ENCODE measurements at regions not wholly inside any gene's neighbourhood (a gene's known extent, or its start where the extent isn't known, plus 50 kb on each side); places are given as distances from the start of the nearest gene placed in this dataset.

DNA sequence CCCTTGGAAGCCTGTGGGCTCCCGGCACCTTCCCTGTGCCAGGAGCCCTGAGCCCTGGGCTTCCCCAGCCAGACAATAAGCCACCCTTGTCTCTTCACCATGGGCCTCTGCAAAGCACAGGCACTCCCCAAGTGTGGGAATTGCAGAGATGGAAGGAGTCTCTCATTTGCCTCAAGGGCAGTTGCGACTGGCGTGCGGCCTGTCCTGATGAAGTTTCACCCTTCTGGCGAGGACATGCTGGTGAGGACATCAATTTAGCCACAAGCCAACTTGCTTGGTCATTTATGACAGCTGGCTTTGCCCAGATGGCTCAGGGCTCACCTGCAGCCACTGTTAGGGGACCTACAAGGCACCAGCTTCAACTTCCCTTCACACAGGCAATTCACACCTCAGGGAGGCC, 180.2 kb downstream of the ANAPC1 start:
- Histone ChIP-seq H3K27me3 (replicated peaks in 1 of 4; ENCODE audit: control extremely low read depth in 1 of 4, control insufficient read depth in 3 of 4, insufficient read depth in 4 of 4, low read length in 3 of 4) (no peaks in the 10 kb centered on the region), H3K4me3 (ENCODE audit: control extremely low read depth in 1 of 5, extremely low read depth in 1 of 5, insufficient read depth in 1 of 5, low read depth in 2 of 5, low read length in 4 of 5) (no peak overlapping the region), H3K4me2 (replicated peaks; ENCODE audit: low read depth, low read length, poor library complexity, severe bottlenecking) (no peak overlapping the region), H2AFZ (ENCODE audit: insufficient read depth, low read depth, low read length, poor library complexity, severe bottlenecking) (no peak overlapping the region), H3K9me3 (ENCODE audit: control extremely low read depth in 1 of 3, control insufficient read depth in 2 of 3, insufficient read depth in 1 of 3, low read length in 2 of 3) (peaks cover 0 to 7% (median 0%) of the 10 kb centered on the region in 3 donors), H3K79me2 (ENCODE audit: control insufficient read depth, insufficient read depth, low read length) (no peaks in the 10 kb centered on the region), H4K20me1 (ENCODE audit: control insufficient read depth, insufficient read depth, low read length, poor library complexity, severe bottlenecking) (no peaks in the 10 kb centered on the region), H3K27ac (ENCODE audit: low read length in 2 of 2) (no peak overlapping the region), H3K4me1 (ENCODE audit: control insufficient read depth in 2 of 2, insufficient read depth in 2 of 2, low read length in 2 of 2) (peaks cover 0 to 17% of the 10 kb centered on the region in 2 donors), H3K36me3 (replicated peaks in 1 of 2; ENCODE audit: control extremely low read depth in 1 of 2, control insufficient read depth in 1 of 2, extremely low read depth in 1 of 2, insufficient read depth in 2 of 2, low read length in 1 of 2) (no peaks in the 10 kb centered on the region), H3K9ac (ENCODE audit: low read length) (no peak overlapping the region)
- H3K9me3 Mint-ChIP-seq (ENCODE audit: insufficient read depth) = no peaks in the 10 kb centered on the region
- 79% methylated on average over 5 of the region's 5 CpGs for WGBS (ENCODE audit: insufficient coverage)
- POLR2A ChIA-PET = no interaction called here
- no peak overlapping the region for H3K27ac Mint-ChIP-seq
- peaks cover 5% of the 10 kb centered on the region for H3K27me3 Mint-ChIP-seq
- CTCF ChIA-PET = interaction anchor here (0.5 kb wide), 1 partner anchor 1580 kb away, joined by 4 read pairs; no protein-coding TSS in a partner anchor
- intact Hi-C loops (cut with micrococcal nuclease) = no loop called here
- TF ChIP-seq EZH2 (IDR thresholded peaks at IDR 0.05; ENCODE audit: borderline replicate concordance, insufficient read depth, low read depth, low read length, poor library complexity, severe bottlenecking) = no peak
- TF ChIP-seq, protein P1, sequence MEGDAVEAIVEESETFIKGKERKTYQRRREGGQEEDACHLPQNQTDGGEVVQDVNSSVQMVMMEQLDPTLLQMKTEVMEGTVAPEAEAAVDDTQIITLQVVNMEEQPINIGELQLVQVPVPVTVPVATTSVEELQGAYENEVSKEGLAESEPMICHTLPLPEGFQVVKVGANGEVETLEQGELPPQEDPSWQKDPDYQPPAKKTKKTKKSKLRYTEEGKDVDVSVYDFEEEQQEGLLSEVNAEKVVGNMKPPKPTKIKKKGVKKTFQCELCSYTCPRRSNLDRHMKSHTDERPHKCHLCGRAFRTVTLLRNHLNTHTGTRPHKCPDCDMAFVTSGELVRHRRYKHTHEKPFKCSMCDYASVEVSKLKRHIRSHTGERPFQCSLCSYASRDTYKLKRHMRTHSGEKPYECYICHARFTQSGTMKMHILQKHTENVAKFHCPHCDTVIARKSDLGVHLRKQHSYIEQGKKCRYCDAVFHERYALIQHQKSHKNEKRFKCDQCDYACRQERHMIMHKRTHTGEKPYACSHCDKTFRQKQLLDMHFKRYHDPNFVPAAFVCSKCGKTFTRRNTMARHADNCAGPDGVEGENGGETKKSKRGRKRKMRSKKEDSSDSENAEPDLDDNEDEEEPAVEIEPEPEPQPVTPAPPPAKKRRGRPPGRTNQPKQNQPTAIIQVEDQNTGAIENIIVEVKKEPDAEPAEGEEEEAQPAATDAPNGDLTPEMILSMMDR (IDR thresholded peaks at IDR 0.05) = no peak
- H3K4me1 Mint-ChIP-seq = peaks cover 29% of the 10 kb centered on the region
- DNase-seq (no peak), ATAC-seq (ENCODE audit: low read depth) (no peak)
- no peak overlapping the region for H3K4me3 Mint-ChIP-seq

- H3K4me3 Mint-ChIP-seq = no peak overlapping the region
- no peaks in the 10 kb centered on the region for H3K9me3 Mint-ChIP-seq (ENCODE audit: insufficient read depth)
- H3K4me1 Mint-ChIP-seq = peaks cover 24% of the 10 kb centered on the region
- Histone ChIP-seq H3K9me3 (ENCODE audit: control extremely low read depth in 1 of 3, control insufficient read depth in 2 of 3, insufficient read depth in 1 of 3, low read length in 2 of 3) (peaks cover 0 to 5% (median 0%) of the 10 kb centered on the region in 3 donors), H3K4me3 (ENCODE audit: control extremely low read depth in 1 of 5, extremely low read depth in 1 of 5, insufficient read depth in 1 of 5, low read depth in 2 of 5, low read length in 4 of 5) (no peak overlapping the region), H3K79me2 (ENCODE audit: control insufficient read depth, insufficient read depth, low read length) (no peaks in the 10 kb centered on the region), H3K27ac (ENCODE audit: low read length in 2 of 2) (no peak overlapping the region), H3K4me1 (ENCODE audit: control insufficient read depth in 2 of 2, insufficient read depth in 2 of 2, low read length in 2 of 2) (peaks cover 0 to 12% of the 10 kb centered on the region in 2 donors), H3K4me2 (replicated peaks; ENCODE audit: low read depth, low read length, poor library complexity, severe bottlenecking) (no peak overlapping the region), H3K36me3 (replicated peaks in 1 of 2; ENCODE audit: control extremely low read depth in 1 of 2, control insufficient read depth in 1 of 2, extremely low read depth in 1 of 2, insufficient read depth in 2 of 2, low read length in 1 of 2) (no peaks in the 10 kb centered on the region), H3K9ac (ENCODE audit: low read length) (no peak overlapping the region), H3K27me3 (replicated peaks in 1 of 4; ENCODE audit: control extremely low read depth in 1 of 4, control insufficient read depth in 3 of 4, insufficient read depth in 4 of 4, low read length in 3 of 4) (no peaks in the 10 kb centered on the region), H2AFZ (ENCODE audit: insufficient read depth, low read depth, low read length, poor library complexity, severe bottlenecking) (no peak overlapping the region), H4K20me1 (ENCODE audit: control insufficient read depth, insufficient read depth, low read length, poor library complexity, severe bottlenecking) (no peaks in the 10 kb centered on the region)
- no peak for TF ChIP-seq EZH2 (IDR thresholded peaks at IDR 0.05; ENCODE audit: borderline replicate concordance, insufficient read depth, low read depth, low read length, poor library complexity, severe bottlenecking)
- TF ChIP-seq, protein P1 (IDR thresholded peaks at IDR 0.05) = no peak
- DNase-seq = no peak
- H3K27ac Mint-ChIP-seq = no peak overlapping the region
- no peak for ATAC-seq (ENCODE audit: low read depth)
- intact Hi-C loops (cut with micrococcal nuclease) = no loop called here
- peaks cover under 1% of the 10 kb centered on the region for H3K27me3 Mint-ChIP-seq
- WGBS (ENCODE audit: insufficient coverage) = 100% methylated on average over 5 of the region's 6 CpGs
- ChIA-PET CTCF (interaction anchor here (0.5 kb wide), 1 partner anchor 1579 kb away, joined by 4 read pairs; no protein-coding TSS in a partner anchor), POLR2A (interaction anchor here (0.6 kb wide), 1 partner anchor 899 kb away, joined by 4 read pairs; no protein-coding TSS in a partner anchor)
Measured at GRCh38 chr2:111704246-111704645, 179.7 kb downstream of the ANAPC1 start.
